H9 (cell line): ENCODE measurements at regions not wholly inside any gene's neighbourhood (a gene's known extent, or its start where the extent isn't known, plus 50 kb on each side); places are given as distances from the start of the nearest gene placed in this dataset.

Source experiments
- DNase-seq: peaks from one replicate; pipeline ENCODE4 v3.0.0-alpha.2; 2017
- H2AFZ ChIP-seq: one replicate; pipeline ENCODE4 v1.6.1; 2013; ENCODE audit warnings: mild to moderate bottlenecking, low read length, control low read depth, moderate library complexity
- H2AK5ac ChIP-seq: 2 replicates; pipeline ENCODE4 v1.6.1; 2013; ENCODE audit warnings: low read length, control low read depth, mixed read lengths; ENCODE audit not compliant: insufficient read length
- H2BK120ac ChIP-seq: one replicate; pipeline ENCODE4 v1.6.1; 2013; ENCODE audit warnings: low read depth, mild to moderate bottlenecking, low read length, control low read depth, inconsistent platforms; ENCODE audit not compliant: poor library complexity, severe bottlenecking
- H2BK12ac ChIP-seq: 2 replicates; pipeline ENCODE4 v1.6.1; 2013; ENCODE audit warnings: low read length, control low read depth, mixed read lengths, low read depth; ENCODE audit not compliant: insufficient read length
- H2BK15ac ChIP-seq: 2 replicates; pipeline ENCODE4 v1.6.1; 2013; ENCODE audit warnings: low read depth, low read length, control low read depth
- H2BK20ac ChIP-seq: one replicate; pipeline ENCODE4 v1.6.1; 2013; ENCODE audit warnings: low read depth, mild to moderate bottlenecking, low read length, control low read depth, inconsistent platforms; ENCODE audit not compliant: poor library complexity, severe bottlenecking
- H2BK5ac ChIP-seq: 2 replicates; pipeline ENCODE4 v1.6.1; 2013; ENCODE audit warnings: low read length, control low read depth, mixed read lengths; ENCODE audit not compliant: insufficient read length
- H3K14ac ChIP-seq: 2 replicates; pipeline ENCODE4 v1.6.1; 2013; ENCODE audit warnings: low read length, control low read depth; ENCODE audit not compliant: insufficient read depth
- H3K18ac ChIP-seq: 2 replicates; pipeline ENCODE4 v1.6.1; 2013; ENCODE audit warnings: low read depth, mild to moderate bottlenecking, mixed read lengths, low read length, control low read depth; ENCODE audit not compliant: insufficient read length
- H3K23ac ChIP-seq: 2 replicates; pipeline ENCODE4 v1.6.1; 2013; ENCODE audit warnings: low read length, control low read depth, mixed read lengths, low read depth; ENCODE audit not compliant: insufficient read length
- H3K23me2 ChIP-seq: 2 replicates; pipeline ENCODE4 v1.6.1; 2013; ENCODE audit warnings: low read depth, mild to moderate bottlenecking, mixed read lengths, low read length, control low read depth; ENCODE audit not compliant: insufficient read length, poor library complexity, severe bottlenecking
- H3K27ac ChIP-seq: 2 replicates; pipeline ENCODE4 v1.5.1; 2013; ENCODE audit warnings: low read length, control low read depth, mixed read lengths, low read depth; ENCODE audit not compliant: insufficient read length
- H3K27me3 ChIP-seq: 2 replicates; pipeline ENCODE4 v1.6.1; 2013; ENCODE audit warnings: low read length, control low read depth, inconsistent platforms; ENCODE audit not compliant: insufficient read depth
- H3K4ac ChIP-seq: 2 replicates; pipeline ENCODE4 v1.6.1; 2013; ENCODE audit warnings: low read depth, mild to moderate bottlenecking, control low read depth, inconsistent platforms, low read length, moderate library complexity
- H3K4me1 ChIP-seq: 2 replicates; pipeline ENCODE4 v1.6.1; 2013; ENCODE audit warnings: low read length, control low read depth, inconsistent platforms; ENCODE audit not compliant: insufficient read depth
- H3K4me2 ChIP-seq: 2 replicates; pipeline ENCODE4 v1.6.1; 2013; ENCODE audit warnings: low read length, control low read depth, mixed read lengths; ENCODE audit not compliant: insufficient read length, insufficient read depth
- H3K56ac ChIP-seq: 2 replicates; pipeline ENCODE4 v1.6.1; 2013; ENCODE audit warnings: low read depth, mild to moderate bottlenecking, mixed read lengths, low read length, control low read depth; ENCODE audit not compliant: insufficient read length
- H3K79me1 ChIP-seq: 2 replicates; pipeline ENCODE4 v1.6.1; 2013; ENCODE audit warnings: low read depth, mild to moderate bottlenecking, moderate library complexity, low read length, control low read depth, inconsistent platforms; ENCODE audit not compliant: insufficient read depth, poor library complexity, severe bottlenecking
- H3K79me2 ChIP-seq: 2 replicates; pipeline ENCODE4 v1.6.1; 2013; ENCODE audit warnings: low read length, control low read depth, inconsistent platforms; ENCODE audit not compliant: insufficient read depth
- H3K9ac ChIP-seq: 2 replicates; pipeline ENCODE4 v1.6.1; 2013; ENCODE audit warnings: low read length, control low read depth, mixed read lengths; ENCODE audit not compliant: insufficient read length; ENCODE audit errors: extremely low read depth
- H3K9me3 ChIP-seq: one replicate; pipeline ENCODE4 v1.6.1; 2013; ENCODE audit warnings: low read depth, low read length, inconsistent platforms; ENCODE audit not compliant: control insufficient read depth
- H3T11ph ChIP-seq: one replicate; pipeline ENCODE4 v1.6.1; 2013; ENCODE audit warnings: mild to moderate bottlenecking, low read length, control low read depth, inconsistent platforms
- H4K20me1 ChIP-seq: one replicate; pipeline ENCODE4 v1.6.1; 2013; ENCODE audit not compliant: control insufficient read depth, insufficient read length, insufficient read depth
- H4K5ac ChIP-seq: 2 replicates; pipeline ENCODE4 v1.6.1; 2013; ENCODE audit warnings: low read depth, mild to moderate bottlenecking, mixed read lengths, low read length, control low read depth; ENCODE audit not compliant: insufficient read length
- H4K8ac ChIP-seq: replicated peaks from 2 replicates; pipeline ENCODE4 v1.6.1; 2013; ENCODE audit warnings: low read length, control low read depth, mixed read lengths, low read depth; ENCODE audit not compliant: insufficient read length
- H4K91ac ChIP-seq: 2 replicates; pipeline ENCODE4 v1.6.1; 2013; ENCODE audit warnings: low read depth, mild to moderate bottlenecking, moderate library complexity, mixed read lengths, low read length, control low read depth; ENCODE audit not compliant: insufficient read length
- H3K27ac Mint-ChIP-seq, 3 experiments: 2 replicates in 2 of 3; 3 replicates in 1 of 3; pipeline ENCODE4 v1.8.0; 2020 to 2021; ENCODE audit warnings: mixed read lengths in 3 of 3, mild to moderate bottlenecking in 1 of 3, moderate library complexity in 1 of 3
- H3K27me3 Mint-ChIP-seq: 2 replicates; pipeline ENCODE4 v1.8.0; 2021; ENCODE audit warnings: low read depth, mild to moderate bottlenecking, moderate library complexity, mixed read lengths
- H3K36me3 Mint-ChIP-seq, 3 experiments: 2 replicates in 2 of 3; 3 replicates in 1 of 3; pipeline ENCODE4 v1.8.0; 2020 to 2021; ENCODE audit warnings: low read depth in 3 of 3, mixed read lengths in 3 of 3; ENCODE audit not compliant: insufficient read depth in 1 of 3
- H3K4me1 Mint-ChIP-seq, 2 experiments: 2 replicates each; pipeline ENCODE4 v1.8.0; 2020; ENCODE audit warnings: mixed read lengths in 2 of 2
- H3K4me3 Mint-ChIP-seq, 2 experiments: 2 replicates in 1 of 2; 3 replicates in 1 of 2; pipeline ENCODE4 v1.8.0; 2020 to 2021; ENCODE audit warnings: mild to moderate bottlenecking in 2 of 2, mixed read lengths in 2 of 2, moderate library complexity in 1 of 2
- H3K9me3 Mint-ChIP-seq, 2 experiments: 2 replicates in 1 of 2; 3 replicates in 1 of 2; pipeline ENCODE4 v1.8.0; 2020; ENCODE audit warnings: mild to moderate bottlenecking in 2 of 2, mixed read lengths in 2 of 2, moderate library complexity in 1 of 2
- WGBS: extraction: QIAGEN DNeasy Blood & Tissue Kit; methylation state at CpG from one replicate; pipeline ENCODE4 v1.1.7; 2013; ENCODE audit warnings: missing lambda C conversion rate, low lambda C conversion rate, mixed read lengths; ENCODE audit not compliant: insufficient read length; ENCODE audit errors: extremely low coverage; 5-methylcytosine and 5-hydroxymethylcytosine counted together
- TF ChIP-seq, protein P1 (sequence below): fragments of 200-600 bp; sonication (generic); conservative IDR thresholded peaks from 3 replicates; pipeline ENCODE4 v1.8.0; 2021; ENCODE audit warnings: antibody characterized with exemption, mild to moderate bottlenecking

DNA sequence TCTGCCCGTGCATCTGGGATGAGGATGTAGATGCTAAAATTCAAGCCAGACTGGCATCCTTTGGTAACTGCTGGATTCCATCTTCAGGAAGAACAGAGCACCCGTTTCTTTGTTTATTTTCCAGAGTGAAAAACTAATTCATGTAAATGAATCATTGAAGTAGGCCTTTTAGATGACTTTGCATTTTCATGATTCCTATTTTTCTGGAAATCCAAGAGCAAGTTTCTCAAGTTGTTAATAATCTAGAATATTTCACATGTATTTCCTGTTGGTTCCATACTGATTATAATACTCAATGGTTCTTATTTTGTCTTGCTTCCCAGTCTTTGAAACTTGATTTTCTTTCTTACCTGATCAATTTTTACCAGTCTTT is 328.4 kb downstream of the LPIN1 start:
- Mint-ChIP-seq H3K4me1 (peaks cover 11 to 12% of the 10 kb centered on the region in 2 experiments), H3K27ac (no peak overlapping the region), H3K36me3 (peaks cover 0 to 3% (median 0%) of the 10 kb centered on the region in 3 experiments; a peak in 1 of 7 replicates), H3K27me3 (no peaks in the 10 kb centered on the region), H3K4me3 (no peak overlapping the region), H3K9me3 (no peaks in the 10 kb centered on the region; a peak in 1 of 5 replicates)
- Histone ChIP-seq H4K8ac (no peak overlapping the region), H2BK12ac (no peak overlapping the region), H3K23ac (no peak overlapping the region), H3K23me2 (no peaks in the 10 kb centered on the region), H2BK120ac (no peak overlapping the region), H3K79me2 (no peaks in the 10 kb centered on the region), H3T11ph (no peak overlapping the region), H3K18ac (no peak overlapping the region), H3K9me3 (no peaks in the 10 kb centered on the region), H4K5ac (no peak overlapping the region), H4K20me1 (no peaks in the 10 kb centered on the region), H3K4me1 (no peaks in the 10 kb centered on the region), H3K4me2 (no peak overlapping the region), H2BK15ac (no peak overlapping the region), H3K4ac (no peak overlapping the region), H2BK20ac (no peak overlapping the region), H2BK5ac (no peak overlapping the region), H3K9ac (no peak overlapping the region), H2AK5ac (no peak overlapping the region), H3K79me1 (no peaks in the 10 kb centered on the region), H3K27ac (no peak overlapping the region), H2AFZ (no peak overlapping the region), H3K27me3 (no peaks in the 10 kb centered on the region), H4K91ac (no peak overlapping the region), H3K56ac (no peak overlapping the region), H3K14ac (no peak overlapping the region)
- DNase-seq = no peak
- TF ChIP-seq, protein P1, sequence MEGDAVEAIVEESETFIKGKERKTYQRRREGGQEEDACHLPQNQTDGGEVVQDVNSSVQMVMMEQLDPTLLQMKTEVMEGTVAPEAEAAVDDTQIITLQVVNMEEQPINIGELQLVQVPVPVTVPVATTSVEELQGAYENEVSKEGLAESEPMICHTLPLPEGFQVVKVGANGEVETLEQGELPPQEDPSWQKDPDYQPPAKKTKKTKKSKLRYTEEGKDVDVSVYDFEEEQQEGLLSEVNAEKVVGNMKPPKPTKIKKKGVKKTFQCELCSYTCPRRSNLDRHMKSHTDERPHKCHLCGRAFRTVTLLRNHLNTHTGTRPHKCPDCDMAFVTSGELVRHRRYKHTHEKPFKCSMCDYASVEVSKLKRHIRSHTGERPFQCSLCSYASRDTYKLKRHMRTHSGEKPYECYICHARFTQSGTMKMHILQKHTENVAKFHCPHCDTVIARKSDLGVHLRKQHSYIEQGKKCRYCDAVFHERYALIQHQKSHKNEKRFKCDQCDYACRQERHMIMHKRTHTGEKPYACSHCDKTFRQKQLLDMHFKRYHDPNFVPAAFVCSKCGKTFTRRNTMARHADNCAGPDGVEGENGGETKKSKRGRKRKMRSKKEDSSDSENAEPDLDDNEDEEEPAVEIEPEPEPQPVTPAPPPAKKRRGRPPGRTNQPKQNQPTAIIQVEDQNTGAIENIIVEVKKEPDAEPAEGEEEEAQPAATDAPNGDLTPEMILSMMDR = no peak
- WGBS = no CpG with 5 or more reads among the region's 2 CpGs
